ENCODE measurements at regions not wholly inside any gene's neighbourhood (a gene's known extent, or its start where the extent isn't known, plus 50 kb on each side); places are given as distances from the start of the nearest gene placed in this dataset.
"Not testable (repeated sequence)": the region's sequence is repeated elsewhere in the genome, so short reads cannot be mapped to it uniquely, and the experiment has no call there.

DNA sequence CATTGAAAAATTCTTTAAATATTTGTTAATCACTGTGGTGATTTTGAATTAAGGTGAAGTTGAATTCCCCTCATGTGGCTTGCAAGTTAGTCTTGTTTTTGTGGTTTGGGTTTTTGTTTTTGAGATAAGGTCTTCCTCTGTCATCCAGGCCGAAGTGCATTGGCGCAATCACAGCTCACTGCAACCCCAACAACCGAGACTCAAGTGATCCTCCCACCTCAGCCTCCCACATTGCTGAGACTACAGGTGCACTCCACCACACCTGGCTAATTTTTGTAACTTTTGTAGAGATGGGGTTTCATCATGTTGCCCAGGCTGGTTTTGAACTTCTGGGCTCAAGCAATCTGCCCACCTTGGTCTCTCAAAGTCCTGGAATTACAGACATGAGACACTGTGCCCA lies 1691.1 kb downstream of the SPATA31A7 start:
- not testable (repeated sequence) for TF ChIP-seq EZH2 (IDR thresholded peaks at IDR 0.05; ENCODE audit: borderline replicate concordance)
- TF ChIP-seq, protein P1, sequence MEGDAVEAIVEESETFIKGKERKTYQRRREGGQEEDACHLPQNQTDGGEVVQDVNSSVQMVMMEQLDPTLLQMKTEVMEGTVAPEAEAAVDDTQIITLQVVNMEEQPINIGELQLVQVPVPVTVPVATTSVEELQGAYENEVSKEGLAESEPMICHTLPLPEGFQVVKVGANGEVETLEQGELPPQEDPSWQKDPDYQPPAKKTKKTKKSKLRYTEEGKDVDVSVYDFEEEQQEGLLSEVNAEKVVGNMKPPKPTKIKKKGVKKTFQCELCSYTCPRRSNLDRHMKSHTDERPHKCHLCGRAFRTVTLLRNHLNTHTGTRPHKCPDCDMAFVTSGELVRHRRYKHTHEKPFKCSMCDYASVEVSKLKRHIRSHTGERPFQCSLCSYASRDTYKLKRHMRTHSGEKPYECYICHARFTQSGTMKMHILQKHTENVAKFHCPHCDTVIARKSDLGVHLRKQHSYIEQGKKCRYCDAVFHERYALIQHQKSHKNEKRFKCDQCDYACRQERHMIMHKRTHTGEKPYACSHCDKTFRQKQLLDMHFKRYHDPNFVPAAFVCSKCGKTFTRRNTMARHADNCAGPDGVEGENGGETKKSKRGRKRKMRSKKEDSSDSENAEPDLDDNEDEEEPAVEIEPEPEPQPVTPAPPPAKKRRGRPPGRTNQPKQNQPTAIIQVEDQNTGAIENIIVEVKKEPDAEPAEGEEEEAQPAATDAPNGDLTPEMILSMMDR (IDR thresholded peaks at IDR 0.05; ENCODE audit: poor library complexity) = not testable (repeated sequence)
